HG03439 (cell line): ENCODE measurements at regions not wholly inside any gene's neighbourhood (a gene's known extent, or its start where the extent isn't known, plus 50 kb on each side); places are given as distances from the start of the nearest gene placed in this dataset.
"Not testable (repeated sequence)": the region's sequence is repeated elsewhere in the genome, so short reads cannot be mapped to it uniquely, and the experiment has no call there.

Experiments
- ATAC-seq: cut with Tn5 transposase; IDR thresholded peaks from one replicate; pipeline ENCODE4 v1.9.1; 2021; ENCODE audit warnings: mild to moderate bottlenecking, moderate library complexity; ENCODE audit not compliant: unreplicated experiment

- no peak for ATAC-seq
Measured at GRCh38 chrX:120753413-120754251, 122.0 kb downstream of the CT47B1 start.

- no peak for ATAC-seq
Measured at GRCh38 chrX:120752431-120753082, 122.7 kb upstream of the C1GALT1C1 start.

- ATAC-seq = no peak
Measured at GRCh38 chrX:120751683-120752082, 121.8 kb upstream of the C1GALT1C1 start.

GRCh38 chrX:120750381-120750780, 120.5 kb upstream of the C1GALT1C1 start:
- no peak for ATAC-seq

- peak; percentile 73 for ATAC-seq
Measured at GRCh38 chrX:120749141-120749846, 119.4 kb upstream of the C1GALT1C1 start.

- no peak for ATAC-seq
Measured at GRCh38 chrX:120746153-120746552, 116.3 kb upstream of the C1GALT1C1 start.

GRCh38 chrX:120742946-120743665, 113.3 kb upstream of the C1GALT1C1 start:
- ATAC-seq = no peak

- ATAC-seq = no peak
Measured at GRCh38 chrX:120741452-120741851, 111.6 kb upstream of the C1GALT1C1 start.

- ATAC-seq = no peak
Measured at GRCh38 chrX:120740072-120740471, 110.2 kb upstream of the C1GALT1C1 start.

- no peak for ATAC-seq
Measured at GRCh38 chrX:120739300-120739699, 109.4 kb upstream of the C1GALT1C1 start.

- no peak for ATAC-seq
Measured at GRCh38 chrX:120736989-120737388, 107.1 kb upstream of the C1GALT1C1 start.

GRCh38 chrX:120735966-120736365, 106.1 kb upstream of the C1GALT1C1 start:
- no peak for ATAC-seq

GRCh38 chrX:120732879-120733278, 103.0 kb upstream of the C1GALT1C1 start:
- no peak for ATAC-seq

- ATAC-seq = no peak
Measured at GRCh38 chrX:120732461-120732860, 102.6 kb upstream of the C1GALT1C1 start.

GRCh38 chrX:120731386-120731785, 101.5 kb upstream of the C1GALT1C1 start:
- no peak for ATAC-seq

GRCh38 chrX:120729506-120730255, 99.8 kb upstream of the C1GALT1C1 start:
- ATAC-seq = not testable (repeated sequence)

- no peak for ATAC-seq
Measured at GRCh38 chrX:120727911-120728310, 98.1 kb upstream of the C1GALT1C1 start.

GRCh38 chrX:120727452-120727851, 97.6 kb upstream of the C1GALT1C1 start:
- ATAC-seq = no peak

GRCh38 chrX:120726294-120726693, 96.4 kb upstream of the C1GALT1C1 start:
- peak; percentile 97 for ATAC-seq

- no peak for ATAC-seq
Measured at GRCh38 chrX:120725874-120726273, 96.0 kb upstream of the C1GALT1C1 start.
